Upper lobe of left lung (tissue), 6 donors: ENCODE measurements at regions not wholly inside any gene's neighbourhood (a gene's known extent, or its start where the extent isn't known, plus 50 kb on each side); places are given as distances from the start of the nearest gene placed in this dataset.

Experiments
- ATAC-seq, 2 donors: fragments of 200-7000 bp; cut with Tn5 transposase; one replicate each; pipeline ENCODE4 v1.9.1; 2022; ENCODE audit warnings: mild to moderate bottlenecking in 2 of 2, moderate library complexity in 2 of 2; ENCODE audit not compliant: low FRiP score in 2 of 2
- DNase-seq, 2 donors: peaks; one replicate each; pipeline ENCODE4 v3.0.0-alpha.2; 2019 to 2020
- H3K27ac ChIP-seq, 4 donors: fragments of 200-600 bp; sonication (generic); one replicate each; pipeline ENCODE4 v1.5.1; 2016 to 2019
- H3K27me3 ChIP-seq, 4 donors: fragments of 200-600 bp; sonication (generic); one replicate each; pipeline ENCODE4 v1.5.1; 2017 to 2019
- H3K36me3 ChIP-seq, 4 donors: fragments of 200-600 bp; sonication (generic); one replicate each; pipeline ENCODE4 v1.5.1; 2016 to 2019
- H3K4me1 ChIP-seq, 4 donors: fragments of 200-600 bp; sonication (generic); one replicate each; pipeline ENCODE4 v1.5.1; 2018 to 2019
- H3K4me3 ChIP-seq, 4 donors: fragments of 200-600 bp; sonication (generic); one replicate each; pipeline ENCODE4 v1.5.1; 2017 to 2019; ENCODE audit warnings: mild to moderate bottlenecking in 2 of 4, moderate library complexity in 1 of 4
- H3K9me3 ChIP-seq, 4 donors: fragments of 200-600 bp; sonication (generic); one replicate each; pipeline ENCODE4 v1.5.1; 2018 to 2019
- EP300 ChIP-seq, 4 donors: sonication (generic); formaldehyde crosslinking; IDR thresholded peaks; one replicate each; pipeline ENCODE4 v1.5.1; 2017; ENCODE audit warnings: antibody characterized with exemption in 4 of 4, control low read depth in 2 of 4
- POLR2A ChIP-seq, 4 donors: fragments of 450-650 bp; IDR thresholded peaks; one replicate each; pipeline ENCODE4 v1.5.1; 2016 to 2017; ENCODE audit warnings: antibody characterized with exemption in 4 of 4, mild to moderate bottlenecking in 2 of 4
- POLR2AphosphoS5 ChIP-seq, 2 donors: sonication (generic); formaldehyde crosslinking; IDR thresholded peaks; one replicate each; pipeline ENCODE4 v1.5.1; 2017; ENCODE audit warnings: antibody characterized with exemption in 2 of 2
- WGBS, 2 donors: methylation state at CpG; one replicate each; pipeline ENCODE4 v1.1.5; 2017 to 2018; 5-methylcytosine and 5-hydroxymethylcytosine counted together
- TF ChIP-seq, protein P1 (sequence below), 6 experiments: fragments of 450-650 bp in 4 of 6; fragments of 200-600 bp in 2 of 6; sonication (generic) in 2 of 6; IDR thresholded peaks; one replicate each; pipeline ENCODE4 v1.5.1; 2016 to 2019; ENCODE audit warnings: antibody characterized with exemption in 6 of 6
- donor health status: DM: no; HTN: no; CAD: no; lungs with moderate emphysema.
- donor health status: DM: no; HTN: yes; CAD: no; lungs with severe emphysema.

DNA sequence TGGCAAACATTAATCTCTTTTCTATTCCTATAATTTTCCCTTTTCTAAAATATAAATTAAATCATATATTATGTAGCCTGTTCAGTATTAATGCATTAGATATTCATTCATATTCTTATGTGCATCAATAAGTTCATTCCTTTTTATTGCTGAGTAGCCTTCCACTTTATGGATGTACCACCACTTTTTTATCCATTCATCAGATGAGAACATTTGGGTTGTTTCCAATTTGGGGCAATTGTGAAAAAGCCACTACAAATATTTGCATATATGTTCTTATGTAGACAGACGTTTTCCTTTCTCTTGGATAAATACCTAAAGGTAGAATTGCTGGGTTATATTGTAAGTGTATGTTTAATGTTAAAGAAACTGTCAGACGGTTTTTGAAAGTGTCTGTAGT, 79.4 kb upstream of the MAPK10 start:
- Histone ChIP-seq H3K9me3 (no peaks in the 10 kb centered on the region), H3K4me1 (no peaks in the 10 kb centered on the region), H3K27ac (no peak overlapping the region), H3K27me3 (no peaks in the 10 kb centered on the region), H3K4me3 (no peak overlapping the region), H3K36me3 (no peaks in the 10 kb centered on the region)
- DNase-seq = no peak
- WGBS, 2 donors = 75% methylated on average over 2 of the region's 2 CpGs
- ATAC-seq = no peak
- TF ChIP-seq POLR2AphosphoS5 (IDR thresholded peaks at IDR 0.05) (no peak), EP300 (IDR thresholded peaks at IDR 0.05) (no peak), POLR2A (IDR thresholded peaks at IDR 0.05) (no peak)
- TF ChIP-seq, protein P1, sequence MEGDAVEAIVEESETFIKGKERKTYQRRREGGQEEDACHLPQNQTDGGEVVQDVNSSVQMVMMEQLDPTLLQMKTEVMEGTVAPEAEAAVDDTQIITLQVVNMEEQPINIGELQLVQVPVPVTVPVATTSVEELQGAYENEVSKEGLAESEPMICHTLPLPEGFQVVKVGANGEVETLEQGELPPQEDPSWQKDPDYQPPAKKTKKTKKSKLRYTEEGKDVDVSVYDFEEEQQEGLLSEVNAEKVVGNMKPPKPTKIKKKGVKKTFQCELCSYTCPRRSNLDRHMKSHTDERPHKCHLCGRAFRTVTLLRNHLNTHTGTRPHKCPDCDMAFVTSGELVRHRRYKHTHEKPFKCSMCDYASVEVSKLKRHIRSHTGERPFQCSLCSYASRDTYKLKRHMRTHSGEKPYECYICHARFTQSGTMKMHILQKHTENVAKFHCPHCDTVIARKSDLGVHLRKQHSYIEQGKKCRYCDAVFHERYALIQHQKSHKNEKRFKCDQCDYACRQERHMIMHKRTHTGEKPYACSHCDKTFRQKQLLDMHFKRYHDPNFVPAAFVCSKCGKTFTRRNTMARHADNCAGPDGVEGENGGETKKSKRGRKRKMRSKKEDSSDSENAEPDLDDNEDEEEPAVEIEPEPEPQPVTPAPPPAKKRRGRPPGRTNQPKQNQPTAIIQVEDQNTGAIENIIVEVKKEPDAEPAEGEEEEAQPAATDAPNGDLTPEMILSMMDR (IDR thresholded peaks at IDR 0.05) = no peak

DNA sequence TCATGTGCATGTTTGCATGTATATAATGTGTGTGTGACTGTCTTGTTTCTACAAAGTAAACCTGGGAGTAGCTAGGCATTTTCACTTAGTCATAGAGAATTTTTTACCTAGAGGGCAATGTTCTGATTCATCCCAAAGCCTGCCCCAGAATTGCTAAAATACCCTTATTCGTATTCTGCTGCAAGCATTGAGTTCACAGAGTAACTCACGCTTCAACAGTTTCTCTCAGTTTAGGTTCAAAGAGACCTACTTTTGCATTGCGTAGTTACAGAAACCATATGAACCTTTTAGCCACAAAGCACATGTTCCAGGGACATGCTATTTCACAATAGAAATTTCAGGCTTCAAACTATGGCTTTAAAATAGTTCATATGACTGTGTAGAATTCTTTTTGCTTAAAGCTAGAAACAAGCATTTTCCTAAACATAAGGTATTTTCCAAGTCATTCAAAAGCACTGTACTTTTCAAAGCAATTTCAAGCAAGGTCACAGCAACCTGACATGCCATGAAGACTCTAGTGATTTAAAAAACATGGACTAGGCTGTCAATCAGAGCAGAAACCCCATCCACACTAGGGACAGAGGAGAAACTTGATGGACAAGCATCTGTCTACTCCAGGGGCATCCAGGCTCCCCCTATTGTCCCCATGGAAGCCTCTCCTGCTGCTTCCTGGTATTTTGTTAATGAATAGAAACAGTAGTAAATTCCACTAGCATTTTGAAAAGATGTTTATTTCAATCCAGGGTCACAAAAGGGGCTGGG, 81.5 kb upstream of the MAPK10 start:
- Histone ChIP-seq H3K36me3 (no peaks in the 10 kb centered on the region), H3K27me3 (no peaks in the 10 kb centered on the region), H3K4me3 (no peak overlapping the region), H3K4me1 (no peaks in the 10 kb centered on the region), H3K9me3 (no peaks in the 10 kb centered on the region), H3K27ac (no peak overlapping the region)
- no peak for TF ChIP-seq POLR2A (IDR thresholded peaks at IDR 0.05)
- TF ChIP-seq, protein P1 (IDR thresholded peaks at IDR 0.05) = no peak
- no peak for TF ChIP-seq POLR2AphosphoS5 (IDR thresholded peaks at IDR 0.05)
- TF ChIP-seq EP300 (IDR thresholded peaks at IDR 0.05) = no peak
- 77 to 89% methylated on average over 3 of the region's 3 CpGs for WGBS, 2 donors
- ATAC-seq = no peak
- DNase-seq = no peak

DNA sequence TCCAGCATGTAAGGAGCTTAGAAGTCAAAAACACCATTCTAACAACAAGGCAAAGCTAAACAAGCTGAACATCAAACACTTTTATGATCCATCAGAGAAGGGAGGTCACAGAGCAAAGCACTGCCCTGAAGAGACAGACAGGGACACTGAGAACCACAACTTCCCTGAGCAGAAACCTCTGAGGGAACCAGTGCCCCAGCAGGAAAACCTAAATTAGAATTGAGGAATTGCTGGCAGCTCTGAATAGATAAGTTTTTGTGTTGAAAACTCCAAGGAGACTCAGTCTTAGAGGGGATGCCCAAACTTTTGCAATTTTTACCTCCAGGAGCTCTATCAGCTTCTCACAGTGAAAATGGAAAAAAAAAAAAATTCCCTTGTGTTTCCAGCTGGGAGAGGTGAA, 83.0 kb upstream of the MAPK10 start:
- TF ChIP-seq POLR2AphosphoS5 (IDR thresholded peaks at IDR 0.05) (no peak), EP300 (IDR thresholded peaks at IDR 0.05) (no peak), POLR2A (IDR thresholded peaks at IDR 0.05) (no peak)
- TF ChIP-seq, protein P1 (IDR thresholded peaks at IDR 0.05) = no peak
- H3K4me3 ChIP-seq = no peak overlapping the region
- no peaks in the 10 kb centered on the region for H3K27me3 ChIP-seq
- ATAC-seq (no peak), DNase-seq (no peak)
- no peaks in the 10 kb centered on the region for H3K36me3 ChIP-seq
- no peak overlapping the region for H3K27ac ChIP-seq
- no peaks in the 10 kb centered on the region for H3K4me1 ChIP-seq
- H3K9me3 ChIP-seq = no peaks in the 10 kb centered on the region

- Histone ChIP-seq H3K4me3 (no peak overlapping the region), H3K27me3 (no peaks in the 10 kb centered on the region), H3K9me3 (no peaks in the 10 kb centered on the region), H3K36me3 (no peaks in the 10 kb centered on the region), H3K27ac (no peak overlapping the region), H3K4me1 (no peaks in the 10 kb centered on the region)
- TF ChIP-seq POLR2A (IDR thresholded peaks at IDR 0.05) (no peak), POLR2AphosphoS5 (IDR thresholded peaks at IDR 0.05) (no peak), EP300 (IDR thresholded peaks at IDR 0.05) (no peak)
- TF ChIP-seq, protein P1 (IDR thresholded peaks at IDR 0.05) = no peak
- 56 to 58% methylated on average over 8 of the region's 8 CpGs for WGBS, 2 donors
- no peak for ATAC-seq
- DNase-seq = no peak
These were observed 83.6 kb upstream of the MAPK10 start for GRCh38 chr4:86443495-86443894.

DNA sequence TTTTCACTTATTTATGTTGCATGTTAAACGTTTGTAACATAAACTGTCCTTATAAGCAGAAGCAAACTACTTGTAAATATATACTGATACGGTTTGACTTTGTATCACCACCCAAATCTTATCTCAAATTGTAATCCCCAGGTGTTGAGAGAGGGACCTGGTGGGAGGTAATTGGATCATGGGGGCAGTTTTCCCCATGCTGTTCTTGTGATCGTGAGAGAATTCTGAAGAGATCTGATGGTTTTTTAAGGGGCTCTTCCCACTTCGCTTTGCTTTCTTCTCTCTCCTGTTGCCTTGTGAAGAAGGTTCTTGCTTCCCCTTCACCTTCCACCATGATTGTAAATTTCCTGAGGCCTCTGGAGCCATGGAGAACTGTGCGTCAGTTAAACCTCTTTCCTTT, 87.1 kb upstream of the MAPK10 start:
- Histone ChIP-seq H3K27me3 (no peaks in the 10 kb centered on the region), H3K27ac (no peak overlapping the region), H3K4me3 (no peak overlapping the region), H3K4me1 (no peaks in the 10 kb centered on the region), H3K36me3 (no peaks in the 10 kb centered on the region), H3K9me3 (no peaks in the 10 kb centered on the region)
- WGBS, 2 donors = 71 to 83% methylated on average over 5 of the region's 5 CpGs
- no peak for DNase-seq
- ATAC-seq = no peak
- TF ChIP-seq POLR2AphosphoS5 (IDR thresholded peaks at IDR 0.05) (no peak), EP300 (IDR thresholded peaks at IDR 0.05) (no peak), POLR2A (IDR thresholded peaks at IDR 0.05) (no peak)
- TF ChIP-seq, protein P1 (IDR thresholded peaks at IDR 0.05) = no peak
